Gastrocnemius medialis (tissue), 4 donors: ENCODE measurements at regions not wholly inside any gene's neighbourhood (a gene's known extent, or its start where the extent isn't known, plus 50 kb on each side); places are given as distances from the start of the nearest gene placed in this dataset.

ENCODE experiments used
- CTCF ChIP-seq, 5 experiments: fragments of 450-650 bp in 3 of 5; fragments of 200-600 bp in 2 of 5; sonication (generic) in 2 of 5; IDR thresholded peaks in 4 of 5; conservative IDR thresholded peaks in 1 of 5; 1 replicate in 4 of 5; 2 replicates in 1 of 5; pipeline ENCODE4 v1.5.1; 2016 to 2019; ENCODE audit warnings: antibody characterized with exemption in 5 of 5, mild to moderate bottlenecking in 3 of 5, moderate library complexity in 3 of 5
- POLR2A ChIP-seq, 2 donors: fragments of 450-650 bp; IDR thresholded peaks; one replicate each; pipeline ENCODE4 v1.6.1; 2017; ENCODE audit warnings: antibody characterized with exemption in 2 of 2, mild to moderate bottlenecking in 2 of 2, moderate library complexity in 2 of 2

- no peak for TF ChIP-seq CTCF (IDR thresholded peaks at IDR 0.05 in 4 of 5, conservative IDR thresholded peaks at IDR 0.05 in 1 of 5)
- TF ChIP-seq POLR2A (IDR thresholded peaks at IDR 0.05) = no peak
Measured at GRCh38 chr6:90758741-90759140, 171.9 kb upstream of the MAP3K7 start.
